A549 (cell line): ENCODE measurements at regions not wholly inside any gene's neighbourhood (a gene's known extent, or its start where the extent isn't known, plus 50 kb on each side); places are given as distances from the start of the nearest gene placed in this dataset.

Experiments
- CEBPB ChIP-seq, 2 experiments: fragments of >200 bp in 1 of 2; sonication (Bioruptor Twin) in 1 of 2; formaldehyde crosslinking in 1 of 2; IDR thresholded peaks; 2 replicates each; pipeline ENCODE4 v1.6.1; 2012 to 2016
- EP300 ChIP-seq, 2 experiments: fragments of >200 bp; sonication (Bioruptor Twin); formaldehyde crosslinking; IDR thresholded peaks; 2 replicates in 1 of 2; 3 replicates in 1 of 2; pipeline ENCODE4 v1.6.1; 2016 to 2017
- HOXA7 ChIP-seq: fragments of 250-450 bp; sonication (Bioruptor Pico); IDR thresholded peaks from 2 replicates; pipeline ENCODE4 v1.5.0; 2020; ENCODE audit warnings: mild to moderate bottlenecking, moderate library complexity
- POLR2A ChIP-seq: IDR thresholded peaks from 2 replicates; pipeline ENCODE4 v1.6.1; 2012; ENCODE audit warnings: mild to moderate bottlenecking, low read length
- RCOR1 ChIP-seq: fragments of 150-350 bp; IDR thresholded peaks from 2 replicates; pipeline ENCODE4 v1.6.1; 2014; ENCODE audit warnings: antibody characterized with exemption, low read length, low read depth
- RFX5 ChIP-seq: fragments of 450-650 bp; IDR thresholded peaks from 2 replicates; pipeline ENCODE4 v1.7.1; 2014; ENCODE audit warnings: antibody characterized with exemption, mild to moderate bottlenecking, moderate library complexity
- SMC3 ChIP-seq: fragments of >200 bp; sonication (Bioruptor Twin); formaldehyde crosslinking; IDR thresholded peaks from 3 replicates; pipeline ENCODE4 v1.6.1; 2018; ENCODE audit warnings: inconsistent platforms
- TF ChIP-seq, protein P1 (sequence below): IDR thresholded peaks from 2 replicates; pipeline ENCODE4 v1.6.1; 2012
- TF ChIP-seq, protein P2 (sequence below): fragments of >200 bp; sonication (Bioruptor Twin); formaldehyde crosslinking; IDR thresholded peaks from 3 replicates; pipeline ENCODE4 v1.5.1; 2016
- TF ChIP-seq, protein P3 (sequence below): fragments of 200-600 bp; sonication (generic); IDR thresholded peaks from 2 replicates; pipeline ENCODE4 v1.6.1; 2016; ENCODE audit warnings: antibody characterized with exemption, mild to moderate bottlenecking, moderate library complexity

DNA sequence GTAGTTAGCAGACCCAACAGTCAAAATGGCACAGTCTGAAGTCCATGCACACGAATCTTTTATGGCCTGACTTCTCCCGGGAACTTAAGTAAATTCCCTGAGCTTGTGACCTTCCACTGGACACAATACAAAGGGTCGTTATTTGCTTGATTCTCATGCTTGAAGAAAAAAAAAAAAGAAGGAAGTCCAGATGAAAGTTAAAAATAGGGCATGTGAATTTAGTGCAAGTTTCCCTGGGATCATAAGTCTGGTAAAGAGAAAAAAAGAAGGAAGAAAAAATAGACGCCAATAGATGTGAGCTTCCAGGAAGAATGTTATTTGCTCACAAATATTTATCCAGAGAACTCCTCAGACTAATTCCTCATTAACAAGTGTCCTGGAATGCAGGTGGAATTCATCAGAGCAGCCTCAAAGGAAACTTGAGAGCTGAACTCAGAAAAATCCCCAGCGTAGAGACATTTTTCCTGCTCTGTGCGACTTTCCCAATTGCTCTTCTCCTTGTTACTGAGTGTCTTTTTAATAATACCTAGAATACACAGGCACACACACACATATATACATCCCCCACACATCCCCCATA lies 616.3 kb downstream of the EBF1 start:
- no peak for TF ChIP-seq SMC3
- TF ChIP-seq, protein P1, sequence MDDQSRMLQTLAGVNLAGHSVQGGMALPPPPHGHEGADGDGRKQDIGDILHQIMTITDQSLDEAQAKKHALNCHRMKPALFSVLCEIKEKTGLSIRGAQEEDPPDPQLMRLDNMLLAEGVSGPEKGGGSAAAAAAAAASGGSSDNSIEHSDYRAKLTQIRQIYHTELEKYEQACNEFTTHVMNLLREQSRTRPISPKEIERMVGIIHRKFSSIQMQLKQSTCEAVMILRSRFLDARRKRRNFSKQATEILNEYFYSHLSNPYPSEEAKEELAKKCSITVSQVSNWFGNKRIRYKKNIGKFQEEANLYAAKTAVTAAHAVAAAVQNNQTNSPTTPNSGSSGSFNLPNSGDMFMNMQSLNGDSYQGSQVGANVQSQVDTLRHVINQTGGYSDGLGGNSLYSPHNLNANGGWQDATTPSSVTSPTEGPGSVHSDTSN = no peak
- TF ChIP-seq, protein P2, sequence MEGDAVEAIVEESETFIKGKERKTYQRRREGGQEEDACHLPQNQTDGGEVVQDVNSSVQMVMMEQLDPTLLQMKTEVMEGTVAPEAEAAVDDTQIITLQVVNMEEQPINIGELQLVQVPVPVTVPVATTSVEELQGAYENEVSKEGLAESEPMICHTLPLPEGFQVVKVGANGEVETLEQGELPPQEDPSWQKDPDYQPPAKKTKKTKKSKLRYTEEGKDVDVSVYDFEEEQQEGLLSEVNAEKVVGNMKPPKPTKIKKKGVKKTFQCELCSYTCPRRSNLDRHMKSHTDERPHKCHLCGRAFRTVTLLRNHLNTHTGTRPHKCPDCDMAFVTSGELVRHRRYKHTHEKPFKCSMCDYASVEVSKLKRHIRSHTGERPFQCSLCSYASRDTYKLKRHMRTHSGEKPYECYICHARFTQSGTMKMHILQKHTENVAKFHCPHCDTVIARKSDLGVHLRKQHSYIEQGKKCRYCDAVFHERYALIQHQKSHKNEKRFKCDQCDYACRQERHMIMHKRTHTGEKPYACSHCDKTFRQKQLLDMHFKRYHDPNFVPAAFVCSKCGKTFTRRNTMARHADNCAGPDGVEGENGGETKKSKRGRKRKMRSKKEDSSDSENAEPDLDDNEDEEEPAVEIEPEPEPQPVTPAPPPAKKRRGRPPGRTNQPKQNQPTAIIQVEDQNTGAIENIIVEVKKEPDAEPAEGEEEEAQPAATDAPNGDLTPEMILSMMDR = no peak
- TF ChIP-seq RCOR1 = no peak
- TF ChIP-seq EP300 (IDR thresholded peaks at IDR 0.05) = no peak
- TF ChIP-seq, protein P3, sequence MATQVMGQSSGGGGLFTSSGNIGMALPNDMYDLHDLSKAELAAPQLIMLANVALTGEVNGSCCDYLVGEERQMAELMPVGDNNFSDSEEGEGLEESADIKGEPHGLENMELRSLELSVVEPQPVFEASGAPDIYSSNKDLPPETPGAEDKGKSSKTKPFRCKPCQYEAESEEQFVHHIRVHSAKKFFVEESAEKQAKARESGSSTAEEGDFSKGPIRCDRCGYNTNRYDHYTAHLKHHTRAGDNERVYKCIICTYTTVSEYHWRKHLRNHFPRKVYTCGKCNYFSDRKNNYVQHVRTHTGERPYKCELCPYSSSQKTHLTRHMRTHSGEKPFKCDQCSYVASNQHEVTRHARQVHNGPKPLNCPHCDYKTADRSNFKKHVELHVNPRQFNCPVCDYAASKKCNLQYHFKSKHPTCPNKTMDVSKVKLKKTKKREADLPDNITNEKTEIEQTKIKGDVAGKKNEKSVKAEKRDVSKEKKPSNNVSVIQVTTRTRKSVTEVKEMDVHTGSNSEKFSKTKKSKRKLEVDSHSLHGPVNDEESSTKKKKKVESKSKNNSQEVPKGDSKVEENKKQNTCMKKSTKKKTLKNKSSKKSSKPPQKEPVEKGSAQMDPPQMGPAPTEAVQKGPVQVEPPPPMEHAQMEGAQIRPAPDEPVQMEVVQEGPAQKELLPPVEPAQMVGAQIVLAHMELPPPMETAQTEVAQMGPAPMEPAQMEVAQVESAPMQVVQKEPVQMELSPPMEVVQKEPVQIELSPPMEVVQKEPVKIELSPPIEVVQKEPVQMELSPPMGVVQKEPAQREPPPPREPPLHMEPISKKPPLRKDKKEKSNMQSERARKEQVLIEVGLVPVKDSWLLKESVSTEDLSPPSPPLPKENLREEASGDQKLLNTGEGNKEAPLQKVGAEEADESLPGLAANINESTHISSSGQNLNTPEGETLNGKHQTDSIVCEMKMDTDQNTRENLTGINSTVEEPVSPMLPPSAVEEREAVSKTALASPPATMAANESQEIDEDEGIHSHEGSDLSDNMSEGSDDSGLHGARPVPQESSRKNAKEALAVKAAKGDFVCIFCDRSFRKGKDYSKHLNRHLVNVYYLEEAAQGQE = no peak
- no peak for TF ChIP-seq RFX5
- TF ChIP-seq POLR2A = no peak
- no peak for TF ChIP-seq CEBPB (IDR thresholded peaks at IDR 0.05)
- no peak for TF ChIP-seq HOXA7 (CRISPR knock-in tag)
